EL (cell line): ENCODE measurements at regions not wholly inside any gene's neighbourhood (a gene's known extent, or its start where the extent isn't known, plus 50 kb on each side); places are given as distances from the start of the nearest gene placed in this dataset.
"Not testable (repeated sequence)": the region's sequence is repeated elsewhere in the genome, so short reads cannot be mapped to it uniquely, and the experiment has no call there.

ENCODE experiments used
- DNase-seq: peaks from one replicate; pipeline ENCODE4 v3.0.0-alpha.2; 2016

DNA sequence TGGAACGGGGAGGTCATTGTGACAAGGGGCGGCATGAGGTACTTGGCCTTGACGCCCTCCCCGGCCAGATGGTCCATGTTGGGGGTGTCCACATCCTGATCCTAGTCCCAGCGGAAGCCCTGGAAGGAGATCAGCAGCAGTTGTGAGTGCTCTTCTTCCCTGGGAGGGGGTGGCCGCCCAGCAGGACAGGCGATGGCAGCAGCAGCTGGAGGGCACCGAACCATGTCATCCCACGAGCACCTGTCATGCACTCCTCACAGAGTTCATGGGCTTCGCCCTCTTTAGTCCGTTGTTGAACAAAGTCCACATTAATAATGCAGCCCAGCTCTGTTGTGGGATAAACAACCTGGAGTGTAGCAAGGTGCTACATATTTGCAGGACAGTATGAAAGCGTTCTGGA, 130.7 kb downstream of the UNC93B1 start:
- not testable (repeated sequence) for DNase-seq

DNA sequence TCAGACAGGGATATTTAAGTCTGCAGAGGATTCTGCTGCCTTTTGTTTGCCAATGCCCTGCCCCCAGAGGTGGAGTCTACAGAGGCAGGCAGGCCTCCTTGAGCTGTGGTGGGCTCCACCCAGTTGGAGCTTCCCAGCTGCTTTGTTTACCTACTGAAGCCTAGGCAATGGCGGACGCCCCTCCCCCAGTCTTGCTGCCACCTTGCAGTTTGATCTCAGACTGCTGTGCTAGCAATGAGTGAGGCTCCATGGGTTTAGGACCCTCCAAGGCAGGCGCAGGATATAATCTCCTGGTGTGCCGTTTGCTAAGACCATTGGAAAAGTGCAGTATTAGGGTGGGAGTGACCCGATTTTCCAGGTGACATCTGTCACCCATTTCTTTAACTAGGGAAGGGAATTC, 132.7 kb downstream of the UNC93B1 start:
- DNase-seq = not testable (repeated sequence)

- not testable (repeated sequence) for DNase-seq
Observed at GRCh38 chr11:67862896-67863295, 141.0 kb downstream of the UNC93B1 start.

- DNase-seq = not testable (repeated sequence)
Observed at GRCh38 chr11:67859513-67860161, 144.3 kb downstream of the UNC93B1 start.

GRCh38 chr11:67850747-67851146, 153.2 kb downstream of the UNC93B1 start:
- not testable (repeated sequence) for DNase-seq

DNA sequence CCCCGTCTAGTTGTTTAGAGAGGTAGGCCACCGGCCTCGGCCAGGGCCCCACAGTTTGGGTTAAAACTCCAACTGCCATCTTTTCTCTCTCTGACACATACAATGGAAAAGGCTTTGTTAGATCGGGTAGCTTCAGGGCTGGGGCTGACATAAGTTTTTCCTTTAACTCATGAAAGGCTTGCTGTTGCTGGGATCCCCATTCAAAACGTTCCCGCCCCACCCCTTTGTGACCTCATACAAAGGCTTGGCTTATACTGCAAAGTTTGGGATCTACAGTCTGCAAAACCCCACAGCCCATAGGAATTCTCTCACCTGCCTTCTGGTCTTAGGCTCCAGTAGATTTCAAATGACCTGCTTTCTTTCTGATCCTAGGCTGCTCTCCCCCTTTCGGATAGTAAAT, 154.1 kb downstream of the UNC93B1 start:
- DNase-seq = not testable (repeated sequence)

- not testable (repeated sequence) for DNase-seq
Observed at GRCh38 chr11:67847896-67848875, 155.7 kb downstream of the UNC93B1 start.

DNA sequence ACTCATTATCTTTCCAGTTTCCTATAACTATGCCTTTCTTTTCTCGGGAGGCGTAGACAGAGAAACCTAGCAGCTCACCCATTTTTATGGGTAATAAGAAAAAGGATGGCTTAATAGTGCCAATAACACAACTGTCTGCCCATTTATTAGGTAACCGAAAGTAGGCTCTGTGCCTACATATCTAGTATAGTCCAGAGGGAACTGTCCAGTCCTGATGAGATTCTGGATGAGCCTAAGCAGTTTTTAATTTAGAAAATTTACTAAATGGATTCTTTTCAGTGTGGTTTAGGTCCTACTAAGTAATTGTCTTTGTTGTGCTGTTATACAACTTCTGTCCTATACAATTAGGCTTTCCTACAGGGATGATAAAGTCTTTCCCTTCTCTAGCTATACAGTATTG, 157.6 kb downstream of the UNC93B1 start:
- DNase-seq = not testable (repeated sequence)

GRCh38 chr11:67845296-67845695, 158.6 kb downstream of the UNC93B1 start:
- DNase-seq = not testable (repeated sequence)

DNA sequence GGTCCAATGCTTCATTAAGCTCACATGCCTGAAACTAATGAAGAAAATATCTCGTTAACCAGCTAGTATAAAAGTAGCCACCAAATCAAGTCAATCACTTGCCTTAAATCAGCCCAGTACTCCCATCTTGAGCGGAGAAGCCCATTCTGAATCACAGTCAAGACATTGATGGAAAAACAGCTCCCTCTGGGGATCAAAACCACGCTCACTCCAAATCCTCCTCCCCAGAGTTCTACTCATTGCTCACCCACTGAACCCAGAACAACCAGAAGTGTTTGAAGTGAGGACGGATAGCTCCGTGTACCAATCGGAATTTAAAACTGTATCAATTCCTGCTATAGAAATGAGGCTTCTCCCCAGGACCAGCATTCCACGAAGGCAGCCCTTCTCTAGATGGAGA, 163.3 kb downstream of the UNC93B1 start:
- DNase-seq = not testable (repeated sequence)

GRCh38 chr11:67830152-67830551, 155.7 kb upstream of the ALDH3B2 start:
- DNase-seq = not testable (repeated sequence)

DNA sequence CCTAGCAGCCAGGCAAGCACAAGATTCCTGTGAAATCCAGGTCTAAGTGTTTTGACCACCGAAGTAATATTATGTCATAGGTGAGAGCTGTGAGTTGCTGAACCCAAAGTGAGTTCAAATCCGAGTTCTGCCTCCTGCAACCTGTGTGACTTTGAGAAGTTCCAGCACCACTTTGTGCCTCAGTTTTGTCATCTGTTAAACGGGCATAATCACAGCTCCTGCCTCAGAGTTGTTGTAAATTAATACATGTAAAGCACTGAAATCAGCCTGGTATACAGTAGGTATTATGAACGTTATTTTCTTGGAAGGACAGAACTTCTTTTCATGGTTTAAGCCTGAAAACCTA, 152.5 kb upstream of the ALDH3B2 start:
- DNase-seq = not testable (repeated sequence)

GRCh38 chr11:67826028-67826950, 151.9 kb upstream of the ALDH3B2 start:
- not testable (repeated sequence) for DNase-seq

- DNase-seq = not testable (repeated sequence)
Observed at GRCh38 chr11:67824861-67825260, 150.4 kb upstream of the ALDH3B2 start.

GRCh38 chr11:67820081-67820480, 145.7 kb upstream of the ALDH3B2 start:
- no peak for DNase-seq

DNA sequence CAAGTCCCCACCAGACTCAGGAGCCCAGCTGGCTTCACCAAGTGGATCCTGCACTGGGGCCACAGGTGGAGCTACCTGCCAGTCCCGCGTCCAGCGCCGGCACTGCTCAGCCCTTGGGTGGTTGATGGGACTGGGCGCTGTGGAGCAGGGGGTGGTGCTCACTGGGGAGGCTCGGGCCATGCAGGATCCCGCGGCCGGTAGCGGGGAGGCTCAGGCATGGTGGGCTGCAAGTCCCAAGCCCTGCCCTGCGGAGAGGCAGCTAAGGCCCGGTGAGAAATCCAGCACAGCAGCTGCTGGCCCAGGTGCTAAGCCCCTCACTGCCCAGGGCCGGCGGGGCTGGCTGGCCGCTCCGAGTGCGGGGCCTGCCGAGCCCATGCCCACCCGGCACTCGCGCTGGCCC, 143.1 kb upstream of the ALDH3B2 start:
- DNase-seq = not testable (repeated sequence)

DNA sequence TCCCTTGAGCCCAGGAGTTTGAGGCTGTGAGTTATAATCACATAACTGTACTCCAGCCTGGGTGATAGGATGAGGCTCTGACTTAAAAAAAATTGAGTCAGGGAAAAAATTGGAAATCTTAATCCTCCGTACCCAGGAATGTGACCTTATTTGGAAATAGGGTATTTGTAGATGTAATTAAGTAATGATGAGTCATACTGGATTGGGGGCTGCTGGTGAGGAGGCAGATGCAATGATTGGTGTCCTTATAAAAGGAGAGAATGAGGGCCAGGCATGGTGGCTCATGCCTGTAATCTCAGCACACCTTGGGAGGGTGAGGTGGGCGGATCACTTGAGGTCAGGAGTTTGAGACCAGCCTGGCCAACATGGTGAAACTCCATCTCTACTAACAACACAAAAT, 134.9 kb upstream of the ALDH3B2 start:
- peak; percentile 44 for DNase-seq

DNA sequence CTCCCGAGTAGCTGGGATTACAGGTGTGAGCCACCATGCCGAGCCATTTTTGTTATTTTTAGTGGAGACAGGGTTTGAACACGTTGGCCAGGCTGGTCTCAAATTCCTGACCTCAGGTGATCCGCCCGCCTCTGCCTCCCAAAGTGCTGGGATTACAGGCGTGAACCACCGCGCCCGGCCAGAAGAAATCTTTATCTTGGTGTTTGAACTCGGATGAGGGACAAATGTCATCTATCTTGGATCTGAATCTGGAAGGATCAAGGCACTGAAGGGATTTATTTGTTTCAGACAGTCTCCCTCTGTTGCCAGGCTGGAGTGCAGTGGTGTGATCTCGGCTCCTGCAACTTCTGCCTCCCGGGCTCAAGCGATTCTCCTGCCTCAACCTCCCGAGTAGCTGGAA, 133.5 kb upstream of the ALDH3B2 start:
- not testable (repeated sequence) for DNase-seq

- not testable (repeated sequence) for DNase-seq
Observed at GRCh38 chr11:67806728-67807235, 132.4 kb upstream of the ALDH3B2 start.

DNA sequence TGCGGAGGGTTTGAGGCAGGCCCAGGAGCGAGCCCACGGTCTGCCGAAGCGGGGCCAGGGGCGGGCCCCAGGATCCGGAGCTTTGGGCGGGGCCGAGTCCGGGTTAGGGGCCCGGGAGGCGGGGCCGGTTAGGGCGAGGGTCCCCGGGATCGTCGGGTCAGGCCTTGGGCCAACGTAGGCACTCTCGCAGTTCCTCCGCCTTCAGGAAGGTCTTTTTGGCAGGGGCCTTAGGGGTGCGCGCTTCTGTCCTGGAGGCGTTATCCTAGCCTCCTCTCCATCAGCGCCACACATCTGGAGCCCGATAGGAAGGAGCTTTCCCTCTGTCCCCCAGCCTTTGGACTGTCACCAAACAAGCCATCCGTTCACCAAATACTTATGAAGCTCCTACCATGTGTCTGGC, 131.8 kb upstream of the ALDH3B2 start:
- DNase-seq = not testable (repeated sequence)

GRCh38 chr11:67805253-67806126, 131.1 kb upstream of the ALDH3B2 start:
- peak; percentile 96 for DNase-seq
